SK-N-SH (cell line): ENCODE measurements at regions not wholly inside any gene's neighbourhood (a gene's known extent, or its start where the extent isn't known, plus 50 kb on each side); places are given as distances from the start of the nearest gene placed in this dataset.

Experiments used
- CTCF ChIA-PET: fragments of 300-600, 350-600 bp; formaldehyde crosslinking; extraction: SDS; loops from one replicate; lab custom pipeline; 2021; lab: Yijun Ruan, JAX
- POLR2A ChIA-PET: fragments of 350-600 bp; sonication (Branson Sonifier 250); formaldehyde crosslinking; extraction: SDS; loops from one replicate; lab custom pipeline; 2020; ENCODE audit warnings: antibody characterized with exemption, inconsistent platforms; lab: Yijun Ruan, JAX
- DNase-seq: peaks from one replicate; pipeline ENCODE4 v3.0.0; 2012
- H2AFZ ChIP-seq: fragments of 200-600 bp; sonication (generic); 2 replicates; pipeline ENCODE4 v1.8.1; 2016; ENCODE audit warnings: antibody characterized with exemption, mild to moderate bottlenecking, low read depth
- H3F3A ChIP-seq: fragments of 200-600 bp; sonication (generic); replicated peaks from 2 replicates; pipeline ENCODE3; 2016; ENCODE audit warnings: antibody characterized with exemption, mild to moderate bottlenecking; ENCODE audit not compliant: insufficient read depth
- H3K27ac ChIP-seq, 2 experiments: fragments of 200-500 bp in 1 of 2; fragments of 200-600 bp in 1 of 2; sonication (Bioruptor generic) in 1 of 2; sonication (generic), shearing (Covaris generic) in 1 of 2; 2 replicates each; pipeline versions ENCODE4 v1.5.1 to v1.6.1; 2014 to 2016; ENCODE audit warnings: low read depth in 2 of 2, inconsistent platforms in 1 of 2, low read length in 1 of 2, mild to moderate bottlenecking in 1 of 2, mixed read lengths in 1 of 2
- H3K27me3 ChIP-seq: fragments of 200-600 bp; sonication (generic), shearing (Covaris generic); 2 replicates; pipeline ENCODE4 v1.6.1; 2016; ENCODE audit warnings: mixed run types; ENCODE audit not compliant: insufficient read depth
- H3K36me3 ChIP-seq, 2 experiments: fragments of 200-500 bp in 1 of 2; fragments of 200-600 bp in 1 of 2; sonication (Bioruptor generic) in 1 of 2; sonication (generic) in 1 of 2; replicated peaks in 1 of 2; 2 replicates each; pipeline versions ENCODE3 to v1.5.1; 2014 to 2016; ENCODE audit warnings: low read length in 1 of 2, mild to moderate bottlenecking in 1 of 2; ENCODE audit not compliant: insufficient read depth in 2 of 2, control insufficient read depth in 1 of 2
- H3K4me1 ChIP-seq, 2 experiments: fragments of 200-500 bp in 1 of 2; fragments of 200-600 bp in 1 of 2; sonication (Bioruptor generic) in 1 of 2; sonication (generic), shearing (Covaris generic) in 1 of 2; 2 replicates each; pipeline versions ENCODE4 v1.5.1 to v1.6.1; 2014 to 2016; ENCODE audit warnings: low read depth in 1 of 2, low read length in 1 of 2, mixed run types in 1 of 2; ENCODE audit not compliant: insufficient read depth in 2 of 2, control insufficient read depth in 1 of 2
- H3K4me2 ChIP-seq: fragments of 200-600 bp; sonication (generic), shearing (Covaris generic); 2 replicates; pipeline ENCODE4 v1.6.1; 2017; ENCODE audit warnings: mixed run types
- H3K4me3 ChIP-seq, 2 experiments: fragments of 200-500 bp in 1 of 2; fragments of 200-600 bp in 1 of 2; sonication (Bioruptor generic) in 1 of 2; sonication (generic), shearing (Covaris generic) in 1 of 2; 2 replicates each; pipeline versions ENCODE4 v1.5.1 to v1.8.1; 2014 to 2016; ENCODE audit warnings: low read depth in 2 of 2, inconsistent platforms in 1 of 2, low read length in 1 of 2, mild to moderate bottlenecking in 1 of 2, mixed read lengths in 1 of 2, moderate library complexity in 1 of 2
- H3K79me2 ChIP-seq: fragments of 200-600 bp; sonication (generic); 2 replicates; pipeline ENCODE4 v1.8.1; 2017; ENCODE audit warnings: mild to moderate bottlenecking; ENCODE audit not compliant: insufficient read depth
- H3K9ac ChIP-seq: fragments of 200-600 bp; sonication (generic); 2 replicates; pipeline ENCODE4 v1.6.1; 2017; ENCODE audit warnings: mixed run types
- H3K9me2 ChIP-seq: fragments of 200-600 bp; sonication (generic); 2 replicates; pipeline ENCODE4 v1.6.1; 2017; ENCODE audit warnings: mixed run types
- H3K9me3 ChIP-seq: fragments of 200-600 bp; sonication (generic); 2 replicates; pipeline ENCODE4 v1.6.1; 2017; ENCODE audit warnings: mixed run types, mild to moderate bottlenecking, moderate library complexity
- H4K20me1 ChIP-seq: fragments of 200-600 bp; sonication (generic); 2 replicates; pipeline ENCODE4 v1.6.1; 2017; ENCODE audit warnings: mild to moderate bottlenecking, mixed run types; ENCODE audit not compliant: insufficient read depth
- CHD2 ChIP-seq: fragments of 150-350 bp; IDR thresholded peaks from 2 replicates; pipeline ENCODE4 v1.6.1; 2018; ENCODE audit warnings: low read length; ENCODE audit not compliant: partially characterized antibody
- CTCF ChIP-seq: fragments of 200-600 bp; sonication (generic); IDR thresholded peaks from 2 replicates; pipeline ENCODE4 v1.6.1; 2017; ENCODE audit warnings: antibody characterized with exemption, mild to moderate bottlenecking, moderate library complexity
- ELF1 ChIP-seq: IDR thresholded peaks from 2 replicates; pipeline ENCODE4 v1.4.0; 2012
- FOXM1 ChIP-seq: IDR thresholded peaks from 2 replicates; pipeline ENCODE4 v1.4.0; 2012; ENCODE audit warnings: low read depth, mild to moderate bottlenecking
- GABPA ChIP-seq: IDR thresholded peaks from 2 replicates; pipeline ENCODE4 v1.4.0; 2012; ENCODE audit warnings: low read depth, mild to moderate bottlenecking
- JUND ChIP-seq: IDR thresholded peaks from 2 replicates; pipeline ENCODE4 v1.4.0; 2012
- MAX ChIP-seq: IDR thresholded peaks from 2 replicates; pipeline ENCODE4 v1.4.0; 2012; ENCODE audit warnings: low read depth
- MEF2A ChIP-seq: IDR thresholded peaks from 2 replicates; pipeline ENCODE4 v1.4.0; 2012; ENCODE audit warnings: low read depth, borderline replicate concordance
- MXI1 ChIP-seq: IDR thresholded peaks from 2 replicates; pipeline ENCODE4 v1.6.1; 2012; ENCODE audit warnings: mild to moderate bottlenecking, low read depth, low read length, improper control_type of control experiment
- NFIC ChIP-seq: IDR thresholded peaks from 2 replicates; pipeline ENCODE4 v1.4.0; 2012; ENCODE audit warnings: borderline replicate concordance
- NRF1 ChIP-seq: IDR thresholded peaks from 2 replicates; pipeline ENCODE4 v1.6.1; 2012; ENCODE audit warnings: low read depth, mild to moderate bottlenecking, low read length
- PBX3 ChIP-seq: IDR thresholded peaks from 2 replicates; pipeline ENCODE4; 2012
- POLR2AphosphoS5 ChIP-seq: IDR thresholded peaks from 2 replicates; pipeline ENCODE4 v1.6.1; 2012; ENCODE audit warnings: low read depth, low read length
- RAD21 ChIP-seq: IDR thresholded peaks from 2 replicates; pipeline ENCODE4 v1.6.1; 2012; ENCODE audit warnings: mild to moderate bottlenecking, low read length
- RFX5 ChIP-seq: IDR thresholded peaks from 2 replicates; pipeline ENCODE4 v1.6.1; 2012; ENCODE audit warnings: mild to moderate bottlenecking, improper control_type of control experiment, low read length
- SIN3A ChIP-seq: IDR thresholded peaks from 2 replicates; pipeline ENCODE4 v1.6.1; 2012; ENCODE audit warnings: low read depth, mild to moderate bottlenecking, low read length, moderate library complexity, borderline replicate concordance
- SMC3 ChIP-seq: IDR thresholded peaks from 2 replicates; pipeline ENCODE4 v1.6.1; 2012; ENCODE audit warnings: low read depth, low read length, improper control_type of control experiment
- TAF1 ChIP-seq: IDR thresholded peaks from 2 replicates; pipeline ENCODE4 v1.6.1; 2012; ENCODE audit warnings: low read depth, mild to moderate bottlenecking, low read length, moderate library complexity, borderline replicate concordance
- USF2 ChIP-seq: fragments of 150-350 bp; IDR thresholded peaks from 2 replicates; pipeline ENCODE4 v1.6.1; 2017; ENCODE audit warnings: antibody characterized with exemption, low read length, low read depth, borderline replicate concordance
- YY1 ChIP-seq: IDR thresholded peaks from 2 replicates; pipeline ENCODE4 v1.4.0; 2012; ENCODE audit warnings: low read depth, mild to moderate bottlenecking
- WGBS: methylation state at CpG from one replicate; pipeline ENCODE4 v1.1.6; 2017; ENCODE audit warnings: low lambda C conversion rate; 5-methylcytosine and 5-hydroxymethylcytosine counted together

- H4K20me1 ChIP-seq = no peaks in the 10 kb centered on the region
- no peak overlapping the region for H3K9ac ChIP-seq
- CTCF ChIA-PET = interaction anchor here (1.2 kb wide), 1 partner anchor 8 kb away, joined by 3 read pairs; no protein-coding TSS in a partner anchor
- no peaks in the 10 kb centered on the region for H3K27me3 ChIP-seq
- H3F3A ChIP-seq = no peaks in the 10 kb centered on the region
- H3K4me2 ChIP-seq = no peak overlapping the region
- no peak overlapping the region for H2AFZ ChIP-seq
- no peaks in the 10 kb centered on the region for H3K9me3 ChIP-seq
- TF ChIP-seq PBX3 = no peak
- TF ChIP-seq JUND = no peak
- TF ChIP-seq SMC3 = no peak
- no peak for TF ChIP-seq RAD21
- TF ChIP-seq MAX = no peak
- no peak for TF ChIP-seq GABPA
- no peak for TF ChIP-seq RFX5
- TF ChIP-seq YY1 = no peak
- TF ChIP-seq MEF2A = no peak
- TF ChIP-seq TAF1 = no peak
- no peak for TF ChIP-seq CTCF
- TF ChIP-seq FOXM1 = no peak
- no peak for TF ChIP-seq USF2
- no peak for TF ChIP-seq MXI1
- no peak for TF ChIP-seq POLR2AphosphoS5
- no peak for TF ChIP-seq NRF1
- TF ChIP-seq ELF1 = no peak
- TF ChIP-seq CHD2 = no peak
- TF ChIP-seq NFIC = no peak
- TF ChIP-seq SIN3A = no peak
- TF ChIP-seq, all 33 proteins: peak for 0
- H3K79me2 ChIP-seq = no peaks in the 10 kb centered on the region
- H3K27ac ChIP-seq = no peak overlapping the region
- H3K4me3 ChIP-seq = no peak overlapping the region
- WGBS = 72% methylated on average over 6 of the region's 6 CpGs
- H3K36me3 ChIP-seq = no peaks in the 10 kb centered on the region
- peaks cover 0 to 19% of the 10 kb centered on the region in 2 experiments; a peak in 2 of 4 replicates for H3K4me1 ChIP-seq
- no peak for DNase-seq
- POLR2A ChIA-PET = no interaction called here
- no peaks in the 10 kb centered on the region for H3K9me2 ChIP-seq
These were observed 1305.0 kb downstream of the ROBO2 start for GRCh38 chr3:78344918-78345317.
